Mesenchymal stem cell (in vitro differentiated cells and primary cell): ENCODE measurements at regions not wholly inside any gene's neighbourhood (a gene's known extent, or its start where the extent isn't known, plus 50 kb on each side); places are given as distances from the start of the nearest gene placed in this dataset.

Experiments
- DNase-seq: peaks from one replicate; pipeline ENCODE4 v3.0.0-alpha.2; 2013
- H2AFZ ChIP-seq: one replicate; pipeline ENCODE4 v1.6.1; 2013; ENCODE audit warnings: low read depth, mild to moderate bottlenecking, control low read depth, inconsistent platforms, low read length, moderate library complexity
- H2AK5ac ChIP-seq: 2 replicates; pipeline ENCODE4 v1.6.1; 2013; ENCODE audit warnings: low read length, moderate library complexity, mild to moderate bottlenecking, inconsistent platforms; ENCODE audit not compliant: severe bottlenecking
- H2BK120ac ChIP-seq: one replicate; pipeline ENCODE4 v1.6.1; 2013; ENCODE audit warnings: low read depth, mild to moderate bottlenecking, inconsistent platforms, low read length, moderate library complexity
- H2BK12ac ChIP-seq, 2 experiments: one replicate each; pipeline ENCODE4 v1.6.1; 2013; ENCODE audit warnings: inconsistent platforms in 2 of 2, low read length in 2 of 2, mild to moderate bottlenecking in 2 of 2, moderate library complexity in 2 of 2, control low read depth in 1 of 2
- H2BK15ac ChIP-seq: one replicate; pipeline ENCODE4 v1.6.1; 2013; ENCODE audit warnings: mild to moderate bottlenecking, low read depth, inconsistent platforms; ENCODE audit not compliant: poor library complexity, severe bottlenecking
- H2BK5ac ChIP-seq: 2 replicates; pipeline ENCODE4 v1.6.1; 2013; ENCODE audit warnings: low read depth, mild to moderate bottlenecking, low read length, control low read depth, inconsistent platforms; ENCODE audit not compliant: poor library complexity, severe bottlenecking
- H3K14ac ChIP-seq, 2 experiments: one replicate each; pipeline ENCODE4 v1.6.1; 2013; ENCODE audit warnings: inconsistent platforms in 2 of 2, low read length in 2 of 2, control low read depth in 1 of 2, mild to moderate bottlenecking in 1 of 2, moderate library complexity in 1 of 2
- H3K18ac ChIP-seq, 2 experiments: one replicate each; pipeline ENCODE4 v1.6.1; 2013; ENCODE audit warnings: inconsistent platforms in 2 of 2, low read length in 2 of 2, control low read depth in 1 of 2, low read depth in 1 of 2, mild to moderate bottlenecking in 1 of 2
- H3K23ac ChIP-seq, 2 experiments: one replicate each; pipeline ENCODE4 v1.6.1; 2013; ENCODE audit warnings: inconsistent platforms in 2 of 2, low read length in 2 of 2, mild to moderate bottlenecking in 2 of 2, moderate library complexity in 2 of 2, control low read depth in 1 of 2
- H3K27ac ChIP-seq: 2 replicates; pipeline ENCODE4 v1.5.1; 2013; ENCODE audit warnings: mild to moderate bottlenecking, moderate library complexity, low read length, control low read depth, inconsistent platforms; ENCODE audit not compliant: poor library complexity, severe bottlenecking
- H3K27me3 ChIP-seq, 2 experiments: 2 replicates each; pipeline versions ENCODE4 v1.6.1 to v1.7.0; 2013; ENCODE audit warnings: low read length in 2 of 2, mild to moderate bottlenecking in 2 of 2, moderate library complexity in 2 of 2, control low read depth in 1 of 2, inconsistent platforms in 1 of 2; ENCODE audit not compliant: control insufficient read depth in 1 of 2, insufficient read depth in 1 of 2
- H3K36me3 ChIP-seq, 2 experiments: 2 replicates each; pipeline versions ENCODE4 v1.6.1 to v1.7.0; 2013; ENCODE audit warnings: low read length in 2 of 2, control low read depth in 1 of 2, inconsistent platforms in 1 of 2, low read depth in 1 of 2, mild to moderate bottlenecking in 1 of 2; ENCODE audit not compliant: insufficient read depth in 2 of 2, control insufficient read depth in 1 of 2
- H3K4ac ChIP-seq, 2 experiments: one replicate each; pipeline ENCODE4 v1.6.1; 2013; ENCODE audit warnings: inconsistent platforms in 2 of 2, low read length in 2 of 2, mild to moderate bottlenecking in 2 of 2, moderate library complexity in 2 of 2, control low read depth in 1 of 2, low read depth in 1 of 2
- H3K4me1 ChIP-seq: 2 replicates; pipeline ENCODE4 v1.6.1; 2013; ENCODE audit warnings: low read depth, low read length, control low read depth; ENCODE audit not compliant: control insufficient read depth, insufficient read depth
- H3K4me2 ChIP-seq: 2 replicates; pipeline ENCODE4 v1.6.1; 2013; ENCODE audit warnings: low read length, mild to moderate bottlenecking, inconsistent platforms; ENCODE audit not compliant: poor library complexity, severe bottlenecking
- H3K4me3 ChIP-seq, 2 experiments: 2 replicates each; pipeline versions ENCODE4 v1.5.1 to v1.7.0; 2013; ENCODE audit warnings: low read length in 2 of 2, mild to moderate bottlenecking in 2 of 2, control low read depth in 1 of 2, low read depth in 1 of 2; ENCODE audit not compliant: insufficient read depth in 1 of 2
- H3K79me1 ChIP-seq: replicated peaks from 2 replicates; pipeline ENCODE4 v1.6.1; 2013; ENCODE audit warnings: mild to moderate bottlenecking, control low read depth, low read length, inconsistent platforms; ENCODE audit not compliant: poor library complexity, severe bottlenecking
- H3K9ac ChIP-seq: 2 replicates; pipeline ENCODE4 v1.7.0; 2013; ENCODE audit warnings: mild to moderate bottlenecking, low read length, moderate library complexity
- H3K9me3 ChIP-seq: 2 replicates; pipeline ENCODE4 v1.7.0; 2013; ENCODE audit warnings: mild to moderate bottlenecking, low read length; ENCODE audit not compliant: control insufficient read depth
- H4K8ac ChIP-seq: one replicate; pipeline ENCODE4 v1.6.1; 2013; ENCODE audit warnings: inconsistent platforms, mild to moderate bottlenecking, low read length, moderate library complexity
- H4K91ac ChIP-seq: one replicate; pipeline ENCODE4 v1.6.1; 2013; ENCODE audit warnings: mild to moderate bottlenecking, low read length, inconsistent platforms
- WGBS: methylation state at CpG from one replicate; pipeline ENCODE4 v1.1.7; 2013; ENCODE audit warnings: mixed read lengths; 5-methylcytosine and 5-hydroxymethylcytosine counted together

DNA sequence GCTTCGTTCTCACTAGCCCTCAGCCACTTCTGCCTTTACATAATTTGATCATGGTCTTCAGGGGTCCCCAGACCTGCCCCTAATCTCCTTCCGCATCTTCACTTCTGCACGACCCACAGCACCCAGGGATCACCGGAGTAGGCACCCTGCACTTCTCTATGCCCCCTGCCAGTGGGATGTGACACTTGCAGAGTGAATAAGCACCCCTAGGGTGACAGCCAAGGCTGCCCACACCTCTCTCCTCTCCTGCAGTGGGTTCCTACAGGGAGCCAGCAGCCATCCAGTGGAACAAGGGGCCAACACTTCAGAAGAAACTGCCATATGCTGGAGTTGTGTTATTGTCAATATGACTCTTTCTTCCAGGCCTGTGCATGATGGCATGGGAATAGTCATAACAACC is 58.0 kb upstream of the CTPS1 start:
- Histone ChIP-seq H3K4me3 (no peak overlapping the region), H2BK12ac (no peak overlapping the region), H4K8ac (no peak overlapping the region), H3K4me2 (no peak overlapping the region), H2AFZ (no peak overlapping the region), H3K27ac (no peak overlapping the region), H3K4ac (no peak overlapping the region), H3K79me1 (no peaks in the 10 kb centered on the region), H3K36me3 (no peaks in the 10 kb centered on the region), H2BK5ac (no peak overlapping the region), H2AK5ac (no peak overlapping the region), H3K14ac (no peak overlapping the region), H2BK15ac (no peak overlapping the region), H3K9ac (no peak overlapping the region), H3K23ac (no peak overlapping the region), H3K4me1 (no peaks in the 10 kb centered on the region), H3K27me3 (peaks cover 0 to 8% of the 10 kb centered on the region in 2 experiments), H3K9me3 (no peaks in the 10 kb centered on the region), H4K91ac (no peak overlapping the region), H2BK120ac (no peak overlapping the region), H3K18ac (no peak overlapping the region)
- WGBS, result 90% methylated on average over 4 of the region's 4 CpGs
- no peak for DNase-seq

DNA sequence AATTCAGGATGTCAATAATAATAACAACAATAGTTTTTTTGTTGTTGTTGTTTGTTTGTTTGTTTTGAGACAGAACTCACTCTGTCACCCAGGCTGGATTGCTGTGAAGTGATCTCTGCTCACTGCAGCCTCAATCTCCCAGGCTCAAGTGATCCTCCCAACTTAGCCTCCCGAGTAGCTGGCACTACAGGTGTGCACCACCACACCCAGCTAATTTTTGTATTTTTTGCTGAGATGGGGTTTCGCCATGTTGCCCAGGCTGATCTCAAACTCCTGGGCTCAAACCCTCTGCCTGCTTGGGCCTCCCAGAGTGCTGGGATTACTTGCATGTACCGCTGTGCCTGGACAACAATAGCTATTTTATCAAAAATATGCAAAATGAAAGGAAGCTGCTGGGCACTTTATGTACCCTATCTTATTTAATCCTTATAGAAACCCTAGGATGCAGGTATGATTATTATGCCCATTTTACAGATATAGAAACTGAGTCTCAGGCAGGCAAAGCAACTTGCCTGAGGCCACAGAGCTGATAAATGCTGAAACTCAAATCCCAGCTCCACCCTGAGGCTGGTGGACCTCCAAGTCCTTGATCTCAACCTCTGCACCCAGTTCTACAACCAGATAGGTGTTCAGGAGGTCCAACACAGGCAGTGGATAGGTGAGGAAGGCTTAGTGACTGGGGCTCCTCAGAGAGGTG is 57.4 kb upstream of the CTPS1 start:
- H2BK12ac ChIP-seq, result no peak overlapping the region

DNA sequence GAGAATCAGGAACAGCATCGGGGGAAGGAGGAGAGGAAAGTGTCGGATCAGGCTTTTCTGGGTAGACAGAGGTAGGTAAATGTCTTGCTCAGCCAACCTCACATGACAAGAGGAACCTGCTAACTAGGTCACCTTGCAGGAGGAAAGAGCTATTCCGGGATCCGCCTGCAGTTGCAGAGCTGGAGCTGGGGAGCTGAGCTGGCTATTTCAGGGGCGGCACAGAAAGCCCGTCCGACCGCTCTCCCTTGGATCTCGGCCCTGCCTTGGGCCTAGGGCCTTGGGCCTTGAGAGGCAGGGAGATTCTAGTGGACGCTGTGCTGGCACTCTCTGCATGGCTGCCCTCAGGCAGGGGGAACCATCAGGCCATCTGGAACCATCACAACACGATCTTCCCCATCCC is 56.5 kb upstream of the CTPS1 start:
- Histone ChIP-seq H2AK5ac (no peak overlapping the region), H3K79me1 (no peaks in the 10 kb centered on the region), H2BK120ac (no peak overlapping the region), H2BK12ac (no peak overlapping the region), H2BK5ac (no peak overlapping the region), H3K4me1 (no peaks in the 10 kb centered on the region), H2AFZ (no peak overlapping the region), H3K23ac (no peak overlapping the region), H3K9ac (no peak overlapping the region), H3K27me3 (peaks cover 0 to 8% of the 10 kb centered on the region in 2 experiments), H2BK15ac (no peak overlapping the region), H3K4me3 (no peak overlapping the region), H3K4ac (no peak overlapping the region), H3K9me3 (no peaks in the 10 kb centered on the region), H3K27ac (no peak overlapping the region), H3K18ac (no peak overlapping the region), H3K36me3 (no peaks in the 10 kb centered on the region), H4K91ac (no peak overlapping the region), H3K4me2 (no peak overlapping the region), H3K14ac (no peak overlapping the region), H4K8ac (no peak overlapping the region)
- DNase-seq, result no peak
- WGBS, result 84% methylated on average over 10 of the region's 11 CpGs

More for the DNA sequence above, 57.4 kb upstream of the CTPS1 start:
- Histone ChIP-seq H3K4me3 (no peak overlapping the region), H3K36me3 (no peaks in the 10 kb centered on the region), H3K4me1 (no peaks in the 10 kb centered on the region), H3K27me3 (peaks cover 0 to 8% of the 10 kb centered on the region in 2 experiments), H2AK5ac (no peak overlapping the region), H4K91ac (no peak overlapping the region), H2BK15ac (no peak overlapping the region), H3K9ac (no peak overlapping the region), H3K4me2 (no peak overlapping the region), H3K79me1 (no peaks in the 10 kb centered on the region), H4K8ac (no peak overlapping the region), H3K27ac (no peak overlapping the region), H3K4ac (no peak overlapping the region), H3K23ac (no peak overlapping the region), H3K14ac (no peak overlapping the region), H3K9me3 (no peaks in the 10 kb centered on the region), H2BK5ac (no peak overlapping the region), H2BK120ac (no peak overlapping the region), H3K18ac (no peak overlapping the region), H2AFZ (no peak overlapping the region)
- no peak for DNase-seq
- 96% methylated on average over 2 of the region's 3 CpGs for whole genome bisulfite sequencing

DNA sequence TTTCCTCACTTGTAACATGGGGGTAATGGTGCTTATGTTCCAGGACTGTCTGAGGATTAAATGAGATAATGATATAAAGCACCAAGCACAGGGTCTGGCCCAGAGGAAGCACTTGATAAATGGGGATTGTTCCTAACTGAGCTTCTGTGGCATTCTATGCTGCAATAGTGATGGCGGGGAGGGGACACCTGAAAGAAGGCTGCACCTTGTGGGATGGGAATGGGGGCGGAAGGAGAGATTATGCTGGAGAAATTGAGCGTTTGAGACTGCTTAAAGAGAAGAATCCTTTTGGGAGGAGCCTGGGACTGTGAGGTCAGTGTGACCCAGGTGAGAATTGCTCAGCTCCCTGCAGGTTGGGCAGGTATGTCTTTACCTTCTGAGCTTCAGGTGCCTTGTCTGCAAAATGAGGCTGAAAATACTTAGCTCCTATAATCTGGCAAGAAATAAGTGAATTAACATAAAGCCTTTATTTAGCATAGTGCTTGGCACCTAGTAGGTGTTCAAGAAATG is 55.9 kb upstream of the CTPS1 start:
- no peak overlapping the region for H3K9ac ChIP-seq
- no peaks in the 10 kb centered on the region for H3K36me3 ChIP-seq
- H3K79me1 ChIP-seq, result no peaks in the 10 kb centered on the region
- no peaks in the 10 kb centered on the region for H3K9me3 ChIP-seq
- no peak overlapping the region for H3K27ac ChIP-seq
- no peak overlapping the region for H2AFZ ChIP-seq
- H2BK120ac ChIP-seq, result no peak overlapping the region
- H3K14ac ChIP-seq, result no peak overlapping the region
- H2BK5ac ChIP-seq, result no peak overlapping the region
- no peak overlapping the region for H2AK5ac ChIP-seq
- H4K91ac ChIP-seq, result no peak overlapping the region
- H3K4me1 ChIP-seq, result no peaks in the 10 kb centered on the region
- no peak overlapping the region for H3K23ac ChIP-seq
- H4K8ac ChIP-seq, result no peak overlapping the region
- H2BK12ac ChIP-seq, result no peak overlapping the region
- H3K4me2 ChIP-seq, result no peak overlapping the region
- DNase-seq, result no peak
- peaks cover 0 to 4% of the 10 kb centered on the region in 2 experiments for H3K27me3 ChIP-seq
- H3K4me3 ChIP-seq, result no peak overlapping the region
- no peak overlapping the region for H2BK15ac ChIP-seq
- no peak overlapping the region for H3K18ac ChIP-seq
- H3K4ac ChIP-seq, result no peak overlapping the region
- 76% methylated on average over 3 of the region's 3 CpGs for WGBS
